Liver (tissue), 8 donors: ENCODE measurements at regions not wholly inside any gene's neighbourhood (a gene's known extent, or its start where the extent isn't known, plus 50 kb on each side); places are given as distances from the start of the nearest gene placed in this dataset.

Experiments used
- DNase-seq: peaks from one replicate; pipeline ENCODE4 v3.0.0-alpha.2; 2017; ENCODE audit warnings: low spot score
- H3K27ac ChIP-seq, 2 donors: one replicate each; pipeline ENCODE4 v1.7.0; 2013; ENCODE audit warnings: inconsistent platforms in 2 of 2, low read length in 2 of 2, control low read depth in 1 of 2, low read depth in 1 of 2, mild to moderate bottlenecking in 1 of 2
- H3K27me3 ChIP-seq, 4 donors: one replicate each; pipeline versions ENCODE4 v1.6.1 to v1.7.0; 2013; ENCODE audit warnings: low read length in 3 of 4, inconsistent platforms in 1 of 4, mild to moderate bottlenecking in 1 of 4, moderate library complexity in 1 of 4; ENCODE audit not compliant: control insufficient read depth in 4 of 4, insufficient read depth in 4 of 4
- H3K36me3 ChIP-seq, 4 donors: one replicate each; pipeline versions ENCODE4 v1.6.1 to v1.7.0; 2013; ENCODE audit warnings: low read length in 3 of 4, mild to moderate bottlenecking in 3 of 4, low read depth in 1 of 4, moderate library complexity in 1 of 4; ENCODE audit not compliant: control insufficient read depth in 4 of 4, insufficient read depth in 3 of 4
- H3K4me1 ChIP-seq, 4 donors: one replicate each; pipeline versions ENCODE4 v1.6.1 to v1.7.0; 2013; ENCODE audit warnings: low read length in 3 of 4, mild to moderate bottlenecking in 3 of 4, moderate library complexity in 1 of 4; ENCODE audit not compliant: control insufficient read depth in 4 of 4, insufficient read depth in 4 of 4
- H3K4me3 ChIP-seq, 3 donors: one replicate each; pipeline versions ENCODE4 v1.6.1 to v1.7.0; 2013; ENCODE audit warnings: low read length in 3 of 3, control low read depth in 1 of 3, low read depth in 1 of 3, mild to moderate bottlenecking in 1 of 3
- H3K9ac ChIP-seq, 2 donors: one replicate each; pipeline ENCODE4 v1.7.0; 2013; ENCODE audit warnings: low read length in 2 of 2, mild to moderate bottlenecking in 2 of 2, moderate library complexity in 2 of 2, control low read depth in 1 of 2, low read depth in 1 of 2
- H3K9me3 ChIP-seq, 4 donors: one replicate each; pipeline versions ENCODE4 v1.6.1 to v1.7.0; 2013; ENCODE audit warnings: low read length in 3 of 4; ENCODE audit not compliant: control insufficient read depth in 4 of 4
- EGR1 ChIP-seq, 2 donors: IDR thresholded peaks; 2 replicates each; pipeline ENCODE4 v1.6.1; 2016 to 2018; ENCODE audit warnings: antibody characterized with exemption in 2 of 2, low read depth in 2 of 2
- FOXA2 ChIP-seq: IDR thresholded peaks from 2 replicates; pipeline ENCODE4 v1.6.1; 2016; ENCODE audit warnings: antibody characterized with exemption
- HNF4A ChIP-seq, 2 donors: conservative IDR thresholded peaks; 2 replicates each; pipeline ENCODE4 v1.6.1; 2016; ENCODE audit warnings: antibody characterized with exemption in 2 of 2, mild to moderate bottlenecking in 2 of 2
- HNF4G ChIP-seq: IDR thresholded peaks from 2 replicates; pipeline ENCODE4 v1.6.1; 2016; ENCODE audit warnings: antibody characterized with exemption
- JUND ChIP-seq, 2 donors: IDR thresholded peaks; 2 replicates each; pipeline ENCODE4 v1.6.1; 2016; ENCODE audit warnings: antibody characterized with exemption in 2 of 2
- REST ChIP-seq: IDR thresholded peaks from 2 replicates; pipeline ENCODE4 v1.6.1; 2016; ENCODE audit warnings: antibody characterized with exemption, mild to moderate bottlenecking
- SP1 ChIP-seq: IDR thresholded peaks from 2 replicates; pipeline ENCODE4 v1.6.1; 2018; ENCODE audit warnings: antibody characterized with exemption, mild to moderate bottlenecking
- TAF1 ChIP-seq: conservative IDR thresholded peaks from 2 replicates; pipeline ENCODE4 v1.6.1; 2016; ENCODE audit warnings: antibody characterized with exemption, mild to moderate bottlenecking
- WGBS: extraction: QIAGEN DNeasy Blood & Tissue Kit; methylation state at CpG from one replicate; pipeline ENCODE4 v1.1.7; 2013; 5-methylcytosine and 5-hydroxymethylcytosine counted together
- TF ChIP-seq, protein P1 (sequence below): IDR thresholded peaks from 2 replicates; pipeline ENCODE4 v1.6.1; 2016; ENCODE audit warnings: antibody characterized with exemption
- TF ChIP-seq, protein P2 (sequence below): fragments of 150-350 bp; IDR thresholded peaks from 2 replicates; pipeline ENCODE4 v1.5.1; 2017; ENCODE audit warnings: improper control_type of control experiment, low read depth, low read length; ENCODE audit not compliant: missing input control
- donor health status: healthy.
- donor health status: healthy.
- donor health status: healthy.
- donor health status: healthy.
- donor health status: healthy.

DNA sequence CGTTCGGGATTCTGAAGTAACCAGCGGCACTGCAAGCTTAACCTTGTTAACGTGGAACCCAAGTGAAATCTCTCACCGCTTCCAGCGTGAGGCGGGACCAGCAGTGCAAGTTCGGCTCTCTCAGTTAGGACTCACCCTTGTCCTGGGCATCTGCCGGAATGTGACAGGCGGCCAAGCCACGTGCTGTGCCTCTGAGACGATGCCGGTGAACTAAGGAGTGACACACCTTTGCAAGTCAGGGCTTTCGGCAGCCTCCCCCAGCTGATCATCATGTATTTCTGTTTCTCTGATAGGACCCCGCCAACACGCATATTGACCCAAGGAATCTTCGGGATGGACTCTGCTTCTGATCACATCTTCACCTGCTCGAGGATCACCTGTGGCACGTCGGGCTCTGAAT is 415.0 kb upstream of the IRX1 start:
- no peak for DNase-seq

GRCh38 chr5:3179220-3179619 is 416.4 kb upstream of the IRX1 start:
- Histone ChIP-seq H3K27ac (no peak overlapping the region), H3K4me1 (no peaks in the 10 kb centered on the region), H3K9me3 (peaks cover 0 to 4% (median 0%) of the 10 kb centered on the region in 4 donors), H3K9ac (no peak overlapping the region), H3K36me3 (no peaks in the 10 kb centered on the region), H3K4me3 (no peak overlapping the region), H3K27me3 (peaks cover 0 to 2% (median 0%) of the 10 kb centered on the region in 4 donors)
- DNase-seq, result no peak
- TF ChIP-seq HNF4A (conservative IDR thresholded peaks at IDR 0.05) (no peak), SP1 (no peak), REST (no peak), JUND (IDR thresholded peaks at IDR 0.05) (no peak), EGR1 (IDR thresholded peaks at IDR 0.05; ENCODE audit: low read depth in 2 of 2) (no peak), FOXA2 (no peak), TAF1 (no peak)
- TF ChIP-seq, protein P1, sequence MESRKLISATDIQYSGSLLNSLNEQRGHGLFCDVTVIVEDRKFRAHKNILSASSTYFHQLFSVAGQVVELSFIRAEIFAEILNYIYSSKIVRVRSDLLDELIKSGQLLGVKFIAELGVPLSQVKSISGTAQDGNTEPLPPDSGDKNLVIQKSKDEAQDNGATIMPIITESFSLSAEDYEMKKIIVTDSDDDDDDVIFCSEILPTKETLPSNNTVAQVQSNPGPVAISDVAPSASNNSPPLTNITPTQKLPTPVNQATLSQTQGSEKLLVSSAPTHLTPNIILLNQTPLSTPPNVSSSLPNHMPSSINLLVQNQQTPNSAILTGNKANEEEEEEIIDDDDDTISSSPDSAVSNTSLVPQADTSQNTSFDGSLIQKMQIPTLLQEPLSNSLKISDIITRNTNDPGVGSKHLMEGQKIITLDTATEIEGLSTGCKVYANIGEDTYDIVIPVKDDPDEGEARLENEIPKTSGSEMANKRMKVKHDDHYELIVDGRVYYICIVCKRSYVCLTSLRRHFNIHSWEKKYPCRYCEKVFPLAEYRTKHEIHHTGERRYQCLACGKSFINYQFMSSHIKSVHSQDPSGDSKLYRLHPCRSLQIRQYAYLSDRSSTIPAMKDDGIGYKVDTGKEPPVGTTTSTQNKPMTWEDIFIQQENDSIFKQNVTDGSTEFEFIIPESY, result no peak
- TF ChIP-seq, protein P2, sequence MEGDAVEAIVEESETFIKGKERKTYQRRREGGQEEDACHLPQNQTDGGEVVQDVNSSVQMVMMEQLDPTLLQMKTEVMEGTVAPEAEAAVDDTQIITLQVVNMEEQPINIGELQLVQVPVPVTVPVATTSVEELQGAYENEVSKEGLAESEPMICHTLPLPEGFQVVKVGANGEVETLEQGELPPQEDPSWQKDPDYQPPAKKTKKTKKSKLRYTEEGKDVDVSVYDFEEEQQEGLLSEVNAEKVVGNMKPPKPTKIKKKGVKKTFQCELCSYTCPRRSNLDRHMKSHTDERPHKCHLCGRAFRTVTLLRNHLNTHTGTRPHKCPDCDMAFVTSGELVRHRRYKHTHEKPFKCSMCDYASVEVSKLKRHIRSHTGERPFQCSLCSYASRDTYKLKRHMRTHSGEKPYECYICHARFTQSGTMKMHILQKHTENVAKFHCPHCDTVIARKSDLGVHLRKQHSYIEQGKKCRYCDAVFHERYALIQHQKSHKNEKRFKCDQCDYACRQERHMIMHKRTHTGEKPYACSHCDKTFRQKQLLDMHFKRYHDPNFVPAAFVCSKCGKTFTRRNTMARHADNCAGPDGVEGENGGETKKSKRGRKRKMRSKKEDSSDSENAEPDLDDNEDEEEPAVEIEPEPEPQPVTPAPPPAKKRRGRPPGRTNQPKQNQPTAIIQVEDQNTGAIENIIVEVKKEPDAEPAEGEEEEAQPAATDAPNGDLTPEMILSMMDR, result no peak
- WGBS, result 51% methylated on average over 5 of the region's 5 CpGs

More for the DNA sequence above, 415.0 kb upstream of the IRX1 start:
- 79% methylated on average over 20 of the region's 20 CpGs for WGBS
- H3K27ac ChIP-seq, result no peak overlapping the region
- H3K4me1 ChIP-seq, result no peaks in the 10 kb centered on the region
- H3K36me3 ChIP-seq, result no peaks in the 10 kb centered on the region
- TF ChIP-seq HNF4G, result no peak
- TF ChIP-seq JUND (IDR thresholded peaks at IDR 0.05), result no peak
- TF ChIP-seq SP1, result no peak
- no peak for TF ChIP-seq EGR1 (IDR thresholded peaks at IDR 0.05; ENCODE audit: low read depth in 2 of 2)
- TF ChIP-seq HNF4A (conservative IDR thresholded peaks at IDR 0.05), result no peak
- no peak for TF ChIP-seq TAF1
- TF ChIP-seq, protein P2, result no peak
- no peak overlapping the region for H3K9ac ChIP-seq
- no peak overlapping the region for H3K4me3 ChIP-seq
- H3K9me3 ChIP-seq, result peaks cover 0 to 4% (median 0%) of the 10 kb centered on the region in 4 donors
- no peaks in the 10 kb centered on the region for H3K27me3 ChIP-seq
